NCI-H226 (cell line): ENCODE measurements at regions not wholly inside any gene's neighbourhood (a gene's known extent, or its start where the extent isn't known, plus 50 kb on each side); places are given as distances from the start of the nearest gene placed in this dataset.

Experiments
- DNase-seq: peaks from one replicate; pipeline ENCODE4 v3.0.0-alpha.2; 2015

DNA sequence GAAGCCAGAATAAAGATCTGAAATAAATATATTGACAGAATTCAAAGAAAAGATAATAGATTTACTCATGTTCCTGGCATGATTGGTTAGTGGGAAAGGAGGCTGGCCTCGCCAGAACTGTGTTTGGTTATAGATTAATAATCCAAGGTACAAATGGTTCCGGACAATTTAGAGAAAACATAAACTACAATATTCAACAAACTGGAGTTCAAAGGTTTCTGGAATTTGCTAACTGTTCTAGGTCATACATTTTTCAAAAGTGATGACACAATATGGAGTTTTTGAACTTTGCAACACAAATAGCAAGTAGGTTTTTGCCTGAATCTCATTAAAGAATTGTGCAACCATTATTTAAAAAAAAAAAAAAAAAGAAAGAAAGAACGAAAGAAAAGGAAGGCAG lies 251.7 kb upstream of the SALL1 start:
- DNase-seq, result no peak

DNA sequence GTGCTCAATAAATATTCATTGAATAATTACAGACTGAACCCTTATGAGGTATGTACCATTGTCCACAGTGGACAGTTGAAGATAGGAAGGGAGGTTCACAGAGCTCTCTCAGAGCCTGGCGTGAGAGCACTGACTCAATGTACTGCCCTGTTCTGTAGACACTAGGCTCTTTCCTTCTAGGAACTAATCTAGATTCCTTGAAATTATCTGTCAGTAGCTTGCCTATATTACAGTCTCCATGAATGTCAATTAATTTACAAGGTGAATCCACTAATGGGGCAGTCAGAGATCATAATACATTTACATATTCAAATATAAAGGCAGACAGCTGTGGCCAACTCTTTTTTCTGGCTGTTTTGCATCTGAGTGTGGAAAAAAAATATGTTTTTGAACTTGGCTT lies 251.2 kb upstream of the SALL1 start:
- no peak for DNase-seq

DNA sequence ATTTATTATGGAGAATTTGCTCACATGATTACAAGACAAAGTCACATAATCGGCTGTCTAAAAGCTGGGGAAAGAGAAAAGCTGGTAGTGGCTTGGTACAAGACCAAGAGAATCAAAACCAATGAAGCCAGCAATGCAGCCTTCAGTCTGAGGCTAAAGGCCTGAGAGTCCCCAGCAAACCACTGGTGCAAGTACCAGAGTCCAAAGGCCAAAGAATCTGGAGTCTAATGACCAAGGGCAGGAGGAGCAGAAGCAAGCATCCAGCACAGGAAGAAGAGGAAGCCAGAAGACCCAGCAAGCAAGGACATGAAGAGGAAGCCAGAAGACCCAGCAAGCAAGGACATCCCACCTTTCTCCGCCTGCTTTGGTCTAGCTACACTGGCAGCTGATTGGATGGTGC lies 250.6 kb upstream of the SALL1 start:
- DNase-seq, result no peak

DNA sequence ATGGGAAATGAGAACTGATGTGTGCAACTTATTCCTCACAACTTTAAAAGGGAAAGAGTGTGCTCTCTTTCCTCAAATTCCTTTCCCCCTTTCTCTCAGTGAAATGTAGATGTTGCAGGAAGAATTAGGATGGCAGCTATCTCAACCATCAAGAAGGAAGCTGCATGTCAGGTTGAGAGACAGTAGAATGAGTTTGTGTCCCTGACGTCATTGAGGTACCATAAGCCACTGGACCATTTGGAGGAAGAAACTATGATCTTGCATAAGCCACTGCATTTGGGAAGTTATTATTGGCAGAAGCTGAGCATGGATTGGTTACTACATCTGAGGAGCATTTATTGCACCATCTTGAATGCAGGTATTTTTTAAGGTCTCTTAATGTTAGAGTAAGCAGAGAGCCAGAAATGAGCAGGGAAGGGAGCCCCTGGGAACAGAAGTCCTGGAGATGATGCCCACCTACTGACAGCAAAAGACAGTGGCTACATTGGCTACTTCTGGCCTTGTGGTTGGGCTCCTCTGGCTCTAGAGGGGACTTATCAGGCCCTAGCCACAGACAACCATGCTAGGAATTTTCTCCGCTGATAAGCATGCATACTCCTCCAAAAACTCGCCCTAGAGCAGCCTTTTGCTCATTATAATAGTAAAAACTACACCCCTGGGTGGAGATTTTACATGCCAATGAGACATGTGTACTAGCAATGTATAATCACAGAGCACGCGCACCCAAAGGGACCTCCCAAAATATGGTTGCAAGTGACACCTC lies 249.0 kb upstream of the SALL1 start:
- DNase-seq, result no peak

DNA sequence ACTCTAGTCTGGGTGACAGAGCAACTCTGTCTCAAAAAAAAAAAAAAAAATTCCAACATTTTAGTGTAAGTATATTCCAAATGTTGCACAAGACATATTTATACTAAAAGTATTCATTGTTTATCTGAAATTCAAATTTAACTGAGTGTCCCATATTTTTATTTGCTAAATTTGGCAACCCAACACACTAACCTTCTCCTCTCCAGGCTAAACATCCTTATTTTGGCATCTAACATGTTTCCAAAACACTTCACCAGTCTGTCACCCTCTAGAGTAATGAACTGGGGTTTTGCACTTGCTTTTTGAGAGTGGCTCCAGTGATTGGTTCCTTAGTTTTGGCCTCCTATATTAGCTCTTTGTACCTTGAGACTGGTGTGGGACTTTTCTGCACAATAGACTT lies 243.4 kb upstream of the SALL1 start:
- no peak for DNase-seq

DNA sequence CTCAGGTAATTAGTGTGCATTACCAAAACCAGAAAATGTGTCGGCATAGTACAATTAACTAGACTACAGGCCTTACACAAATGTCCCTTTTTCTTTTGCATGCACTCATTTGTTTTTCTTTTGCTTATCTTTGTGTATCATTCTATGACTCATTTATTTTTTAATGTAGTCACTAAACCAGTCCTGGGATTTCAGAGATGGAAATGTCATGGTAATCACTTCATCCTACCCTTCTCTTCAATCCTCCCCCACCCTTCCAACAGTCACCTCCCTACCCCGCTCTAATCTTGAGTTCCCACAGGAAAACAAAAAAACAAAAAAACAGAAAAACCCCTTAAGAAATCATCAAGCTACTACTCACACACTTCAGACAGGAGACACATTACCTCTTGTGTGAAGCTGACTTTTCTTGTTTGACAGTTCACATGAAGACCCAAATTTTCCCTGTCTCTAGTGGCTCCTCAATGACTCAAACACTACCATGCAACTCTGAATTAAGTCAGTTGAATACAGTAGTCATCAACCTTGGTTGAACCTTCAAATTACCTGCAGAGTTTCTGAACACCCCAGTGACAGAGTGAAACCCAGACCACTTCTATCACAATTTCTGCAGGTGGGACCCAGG lies 242.4 kb upstream of the SALL1 start:
- no peak for DNase-seq

DNA sequence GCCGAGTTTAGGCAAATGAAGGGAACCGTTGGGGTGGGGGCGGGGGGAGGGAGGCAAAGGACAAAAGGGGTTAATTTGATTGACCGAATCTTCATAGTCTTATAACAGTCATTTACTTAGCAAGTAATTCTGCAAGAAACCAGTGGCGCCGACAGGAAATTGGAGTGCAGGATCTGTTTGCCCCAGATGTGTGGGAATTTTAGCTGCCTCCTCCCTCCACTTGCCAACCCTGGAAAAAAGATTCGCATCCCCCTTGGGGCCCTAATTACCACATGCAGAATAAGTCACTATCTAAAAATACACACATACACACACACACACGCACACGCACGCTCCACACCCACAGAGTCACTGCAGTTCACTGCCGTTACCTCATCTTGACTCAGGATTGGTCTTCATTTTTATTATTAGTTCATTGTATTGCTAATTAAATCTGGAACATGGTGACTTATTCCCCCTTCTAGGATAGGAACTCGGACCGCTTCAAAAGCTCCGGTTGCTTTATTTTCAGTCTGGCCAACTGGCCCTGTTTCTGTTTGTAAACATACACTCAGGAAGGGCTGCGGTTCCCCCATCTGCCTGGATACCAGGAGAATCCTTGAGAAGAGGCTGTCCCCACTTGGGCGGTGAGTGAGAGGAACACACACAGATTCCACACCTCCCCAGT lies 241.6 kb upstream of the SALL1 start:
- no peak for DNase-seq

DNA sequence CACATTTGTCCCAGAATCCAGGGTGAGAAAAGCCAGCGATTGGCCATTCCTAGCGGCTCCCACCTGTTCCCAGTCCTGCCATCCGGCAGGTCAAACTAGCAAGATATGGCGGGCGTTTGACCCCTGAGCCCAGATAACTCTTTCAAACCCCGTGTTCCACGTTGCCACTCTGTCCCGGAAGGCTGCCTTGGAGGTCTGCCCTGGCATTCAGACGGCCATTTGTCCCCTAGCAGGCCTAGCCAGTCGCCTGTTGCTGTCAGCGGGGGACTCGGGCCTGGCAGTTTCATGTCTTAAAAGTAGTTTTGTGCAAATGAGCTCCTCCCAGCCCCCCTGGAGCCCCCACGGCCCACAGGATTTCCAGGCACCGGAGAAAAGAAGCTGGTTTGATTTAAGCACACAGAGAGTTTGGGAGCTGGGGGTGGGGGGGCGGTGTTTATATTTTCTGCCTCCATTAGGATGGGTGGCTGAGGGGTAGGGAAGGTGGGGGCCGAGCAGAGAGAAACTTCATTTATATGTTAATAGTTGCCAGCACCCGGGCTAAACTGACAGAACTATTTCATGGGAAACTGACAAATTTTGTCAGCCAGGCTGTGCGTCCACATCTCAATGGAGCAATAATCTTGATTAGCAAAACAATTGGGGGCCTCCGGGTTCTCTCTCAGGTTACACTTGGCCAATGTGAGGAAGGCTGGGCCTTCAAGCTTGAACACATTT lies 240.9 kb upstream of the SALL1 start:
- no peak for DNase-seq

DNA sequence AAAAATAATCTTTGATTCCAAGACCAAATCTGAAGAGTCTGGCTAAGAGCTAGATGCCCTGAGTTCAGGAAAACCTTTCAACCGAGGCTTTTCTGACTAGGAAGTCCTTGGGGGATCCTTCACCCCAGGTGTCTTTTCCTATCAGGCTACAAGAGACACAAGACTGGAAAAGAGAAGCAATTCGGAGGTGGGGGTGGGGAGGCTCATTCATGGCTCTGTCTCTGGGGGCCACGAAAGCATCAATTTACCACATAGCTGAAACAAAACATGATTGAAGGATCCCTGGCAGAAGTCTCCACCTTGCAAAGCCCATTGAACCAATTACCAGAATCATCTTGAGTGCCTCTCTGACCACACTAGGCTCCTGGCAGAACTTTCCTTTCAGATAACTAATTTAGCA lies 239.8 kb upstream of the SALL1 start:
- no peak for DNase-seq

DNA sequence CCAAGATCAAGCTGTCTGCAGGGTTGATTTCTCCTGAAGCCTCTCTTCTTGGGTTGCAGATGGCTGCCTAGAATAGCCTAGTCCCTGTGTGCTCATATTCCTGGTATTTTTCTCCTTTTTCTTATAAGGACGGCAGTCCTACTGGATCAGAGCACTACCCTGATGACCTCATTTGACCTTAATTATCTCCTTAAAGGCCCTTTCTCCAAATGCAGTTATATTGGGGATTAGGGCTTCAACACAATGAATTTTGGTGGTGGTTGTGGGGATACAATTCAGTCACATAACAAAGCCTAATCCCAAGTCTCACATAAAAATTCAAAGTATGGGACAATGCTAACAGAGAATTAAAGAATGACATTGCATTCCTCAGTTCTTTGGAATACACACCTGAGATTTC lies 238.8 kb upstream of the SALL1 start:
- DNase-seq, result no peak

DNA sequence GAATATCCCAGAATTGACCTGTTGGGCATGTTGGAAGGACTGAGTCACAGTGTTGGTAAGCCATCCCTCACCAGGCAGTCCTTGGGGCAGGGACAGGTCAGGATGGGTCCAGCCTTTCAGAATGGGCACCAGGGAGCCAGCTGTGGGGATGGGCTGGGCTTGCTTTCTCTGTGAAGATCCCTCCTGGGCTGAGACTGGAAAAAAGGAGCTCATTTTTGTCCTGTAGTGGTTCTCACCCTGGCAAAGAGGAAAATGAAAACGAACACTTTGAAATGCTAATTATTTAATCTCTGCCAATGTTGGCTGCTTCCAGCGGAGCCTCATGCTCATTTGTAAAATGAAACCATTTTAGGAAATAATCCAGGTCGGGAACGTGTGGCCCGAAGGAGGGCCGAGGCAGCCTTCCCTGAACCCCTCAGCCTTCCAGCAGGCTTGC lies 237.5 kb upstream of the SALL1 start:
- no peak for DNase-seq

DNA sequence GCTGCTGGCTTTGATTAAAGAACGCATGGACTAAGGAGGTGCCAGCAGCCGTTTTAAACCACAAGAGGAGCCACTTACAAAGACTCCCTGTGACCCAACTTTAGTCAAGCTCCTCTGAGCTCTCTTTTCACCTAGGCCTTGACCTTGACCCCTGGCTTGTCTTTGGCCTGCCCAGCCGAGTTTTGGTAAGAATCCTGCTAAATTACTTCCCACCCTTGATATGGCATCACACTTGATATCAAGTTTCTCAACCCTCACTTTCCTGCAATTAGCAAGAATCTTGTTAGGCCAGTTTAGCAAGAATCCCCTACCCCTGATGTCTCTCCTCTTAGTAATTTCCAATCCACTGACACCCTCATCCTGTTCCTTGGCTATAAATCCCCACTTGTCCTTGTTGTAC lies 232.8 kb upstream of the SALL1 start:
- no peak for DNase-seq

DNA sequence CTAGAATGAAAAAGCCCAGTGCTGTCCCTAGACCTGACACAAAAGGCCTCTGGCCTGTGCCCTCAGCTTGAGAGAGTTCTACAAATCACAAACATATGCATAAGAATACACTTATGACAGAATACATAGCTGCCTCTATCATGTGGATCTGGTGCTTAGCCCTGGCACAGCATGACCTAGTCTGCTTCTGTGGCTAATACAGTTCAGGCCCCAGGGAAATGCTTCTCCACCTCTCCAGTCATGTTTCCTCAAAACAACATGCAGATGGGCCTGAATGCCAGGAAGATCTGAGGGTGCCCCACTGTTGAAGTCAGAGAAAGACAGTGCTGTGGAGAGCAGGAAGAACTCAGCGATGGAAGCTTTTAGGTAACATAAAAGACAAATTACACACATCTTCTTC lies 231.9 kb upstream of the SALL1 start:
- no peak for DNase-seq

DNA sequence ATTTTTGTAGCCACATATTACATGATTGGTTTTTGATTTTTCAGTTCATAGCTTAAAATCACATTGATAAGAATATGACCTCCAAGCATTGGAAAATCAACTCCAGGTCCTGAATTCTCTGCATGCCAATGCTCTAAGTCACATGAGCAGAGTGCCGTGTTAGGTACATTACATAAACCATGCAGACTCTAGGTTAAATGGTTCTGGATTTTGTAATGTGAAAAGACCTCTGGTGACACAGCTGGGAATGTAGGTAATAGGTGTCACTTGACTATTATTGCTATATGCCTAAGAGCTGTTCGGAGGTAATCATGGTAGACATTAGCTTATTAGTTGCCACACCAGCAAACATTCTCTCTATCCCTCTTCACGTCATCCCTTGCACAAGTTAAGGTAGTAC lies 231.1 kb upstream of the SALL1 start:
- DNase-seq, result no peak

DNA sequence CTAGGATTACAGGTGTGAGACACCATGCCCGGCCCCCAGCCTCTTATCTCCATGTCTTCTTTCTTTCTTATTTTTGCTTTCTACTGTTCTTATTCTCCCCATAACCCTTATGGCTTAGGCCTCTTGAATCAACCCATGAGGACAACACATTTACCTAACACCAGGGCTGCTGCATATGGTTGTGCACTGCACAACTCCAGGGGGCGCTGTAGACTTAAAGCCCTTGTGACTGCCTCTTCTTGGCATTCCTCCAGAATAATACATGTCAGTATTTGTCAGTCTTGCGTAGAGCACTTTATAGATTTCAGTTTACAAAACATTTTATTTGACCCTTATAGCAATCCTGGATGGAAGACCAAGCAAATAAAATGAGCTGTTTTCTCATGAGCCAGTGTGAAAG lies 225.0 kb upstream of the SALL1 start:
- DNase-seq, result no peak

DNA sequence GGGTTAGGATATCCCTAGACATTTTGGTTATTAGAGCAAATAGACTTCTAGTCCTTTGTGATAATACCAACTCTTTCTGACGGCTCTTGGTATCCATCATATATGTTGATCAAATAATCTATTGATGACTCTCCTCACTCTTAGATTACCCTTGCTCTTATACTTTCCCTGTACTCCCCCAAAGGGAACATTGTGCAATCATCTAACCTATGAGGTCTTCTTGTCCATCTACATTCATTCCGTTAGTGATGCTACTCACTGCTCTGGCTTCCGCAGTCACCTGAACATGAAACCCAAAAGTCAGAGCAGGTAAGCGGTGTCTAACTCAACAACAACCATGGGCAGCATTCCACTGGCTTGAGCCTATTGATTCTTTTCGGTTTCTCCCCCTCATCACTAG lies 223.7 kb upstream of the SALL1 start:
- DNase-seq, result no peak

DNA sequence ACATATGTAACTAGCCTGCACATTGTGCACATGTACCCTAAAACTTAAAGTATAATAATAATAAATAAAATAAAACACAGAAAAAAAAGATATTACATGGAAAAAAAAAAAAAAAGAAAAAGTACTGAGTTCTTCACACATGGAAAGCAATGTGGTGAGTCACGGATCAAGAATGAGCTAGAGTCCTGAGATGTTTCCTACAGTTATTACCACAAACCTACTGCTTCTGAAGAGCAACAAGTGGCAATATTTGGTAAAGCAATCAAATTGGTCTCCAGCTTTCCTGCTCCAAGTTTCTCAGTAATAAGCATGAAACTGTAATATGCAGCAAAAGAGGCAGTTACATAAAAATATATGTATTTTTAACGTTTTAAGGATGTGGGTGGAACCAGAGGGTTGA lies 223.3 kb upstream of the SALL1 start:
- DNase-seq, result no peak

DNA sequence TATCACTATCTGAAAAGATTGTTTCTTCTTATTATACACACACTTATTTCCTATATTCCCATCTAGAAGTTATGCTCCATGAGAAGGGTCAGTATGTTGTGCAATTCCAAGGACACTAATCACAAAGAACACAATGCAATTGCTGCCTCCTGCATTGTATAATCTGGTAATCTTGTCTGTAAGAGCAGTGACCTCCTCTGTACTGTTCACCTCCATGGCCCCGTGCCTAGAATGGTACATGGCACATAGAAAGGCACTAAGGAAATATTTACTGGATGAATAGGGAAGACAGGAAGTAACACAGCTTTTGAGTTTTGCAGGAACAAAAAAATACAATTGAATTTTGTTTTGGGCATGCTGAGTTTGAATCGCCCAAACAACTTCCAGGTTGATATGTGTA lies 214.6 kb upstream of the SALL1 start:
- DNase-seq, result no peak

DNA sequence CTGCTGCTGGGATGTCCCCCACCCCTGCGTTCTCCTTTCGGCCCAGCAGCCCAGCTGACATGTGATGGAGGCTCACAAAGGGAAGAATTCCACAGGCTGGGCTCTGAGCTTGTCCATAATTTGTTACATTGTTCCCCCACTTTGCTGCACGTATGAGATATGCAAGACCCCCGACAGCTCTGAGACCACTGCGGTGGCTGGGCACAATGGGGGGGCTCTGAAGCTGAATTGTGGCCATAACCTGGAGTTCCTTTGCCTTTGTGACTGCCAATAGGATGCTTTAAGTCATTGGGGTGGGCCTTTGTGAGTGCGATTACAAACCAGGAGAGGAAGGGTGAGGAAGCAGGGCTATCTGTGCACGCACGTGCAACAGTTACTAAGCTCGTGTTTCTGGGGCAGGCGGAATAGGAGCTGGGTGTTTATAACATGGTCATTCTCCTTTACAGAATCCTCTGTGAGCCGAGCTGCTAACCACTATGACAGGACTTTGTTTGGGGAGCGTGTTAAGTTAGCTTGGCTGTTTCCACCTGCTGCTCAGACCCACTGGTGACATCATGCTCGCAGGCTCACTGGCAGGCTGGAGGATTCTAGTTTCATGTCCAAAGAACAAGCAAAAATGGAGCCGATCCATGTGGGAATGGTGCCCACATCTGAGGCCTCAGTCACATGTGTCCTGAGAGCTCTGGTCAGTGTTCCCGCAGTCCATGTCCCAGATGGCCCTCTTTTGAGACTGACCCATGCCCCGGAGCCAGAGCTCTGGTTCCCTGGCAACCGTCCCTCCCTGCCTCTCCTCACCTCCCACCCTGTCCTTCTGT lies 208.3 kb upstream of the SALL1 start:
- DNase-seq, result no peak

DNA sequence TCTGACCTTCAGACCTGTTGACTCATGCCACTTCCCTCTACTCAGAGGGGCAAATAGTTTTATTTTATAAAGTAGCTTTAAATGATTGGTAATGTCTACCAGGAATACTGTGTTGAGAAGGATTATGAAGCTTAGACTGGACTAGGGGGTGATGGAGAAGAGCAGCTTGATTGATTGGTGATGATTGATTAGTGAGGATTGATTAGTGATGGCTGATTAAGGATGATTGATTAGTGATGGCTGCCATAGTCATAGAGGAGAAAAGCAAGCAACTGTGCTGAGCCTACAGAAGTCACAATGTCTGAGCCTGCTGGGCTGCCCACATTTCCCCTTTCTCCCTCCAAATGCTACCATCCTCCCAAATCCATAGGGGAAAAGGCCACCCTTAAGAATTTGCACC lies 206.8 kb upstream of the SALL1 start:
- no peak for DNase-seq

DNA sequence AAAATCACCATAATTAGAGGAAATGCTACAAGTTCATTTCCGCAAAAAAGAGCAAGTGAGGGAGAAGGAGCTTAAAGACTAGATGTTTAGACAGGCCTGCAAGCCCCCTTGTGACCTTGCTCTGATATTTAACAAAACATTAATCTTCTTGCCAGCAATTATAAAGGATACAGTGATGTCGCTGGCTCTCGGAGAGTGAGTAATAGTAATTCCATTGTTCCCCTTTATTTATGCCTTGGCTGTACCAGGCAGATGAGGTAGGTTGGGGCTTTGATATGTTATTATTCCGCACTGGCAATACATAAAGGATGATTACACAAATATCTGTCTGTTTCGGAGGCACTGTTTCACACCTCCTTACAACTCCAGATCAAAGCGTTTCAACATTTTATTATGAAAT lies 204.8 kb upstream of the SALL1 start:
- DNase-seq, result no peak

DNA sequence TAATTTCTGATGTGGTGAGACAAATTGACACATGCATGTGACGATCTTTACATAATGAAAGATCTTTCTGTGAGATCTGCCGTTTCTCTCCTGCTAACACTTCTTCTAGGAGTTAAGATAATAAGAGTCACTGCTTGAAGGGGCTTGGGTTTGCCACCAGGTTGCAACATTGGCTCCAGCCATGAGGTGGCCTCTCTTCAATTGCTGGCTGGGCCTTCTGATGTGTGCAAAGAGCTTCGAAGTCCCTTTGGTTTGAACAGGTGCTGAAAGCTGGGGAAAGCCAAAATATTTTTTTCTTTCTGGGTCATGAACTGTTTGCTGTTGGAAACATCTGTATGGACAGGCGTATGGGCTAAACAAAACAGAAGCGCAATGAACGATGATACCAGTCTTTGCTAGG lies 204.1 kb upstream of the SALL1 start:
- no peak for DNase-seq

DNA sequence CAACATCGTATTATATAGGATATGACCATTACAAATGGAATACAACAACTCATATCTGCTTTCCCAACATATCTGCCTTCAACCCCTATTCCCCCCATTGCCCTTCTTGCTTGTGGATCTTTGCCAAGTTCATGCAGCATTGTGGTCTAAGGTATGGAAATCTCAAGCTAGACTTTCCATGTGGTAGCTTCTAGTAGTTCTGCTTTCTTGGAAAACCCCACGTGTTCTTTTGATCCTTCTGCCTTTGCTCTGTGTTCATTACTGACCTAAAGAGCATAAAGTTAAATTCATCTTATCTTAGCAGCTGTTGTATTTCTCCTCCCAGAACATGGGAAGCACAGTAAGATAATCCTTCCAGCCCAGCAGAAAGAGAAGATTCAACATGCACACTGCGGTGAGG lies 202.0 kb upstream of the SALL1 start:
- no peak for DNase-seq
